B cell (primary cell): ENCODE measurements at regions not wholly inside any gene's neighbourhood (a gene's known extent, or its start where the extent isn't known, plus 50 kb on each side); places are given as distances from the start of the nearest gene placed in this dataset.
"Not testable (repeated sequence)": the region's sequence is repeated elsewhere in the genome, so short reads cannot be mapped to it uniquely, and the experiment has no call there.

Source experiments
- CTCF ChIP-seq: fragments of 200-600 bp; IDR thresholded peaks from one replicate; pipeline ENCODE4 v1.8.0; 2022; ENCODE audit warnings: antibody characterized with exemption, mild to moderate bottlenecking
- EZH2 ChIP-seq: IDR thresholded peaks from 2 replicates; pipeline ENCODE4 v1.6.1; 2012; ENCODE audit warnings: borderline replicate concordance, low read depth, mild to moderate bottlenecking, moderate library complexity, low read length; ENCODE audit not compliant: insufficient read depth, poor library complexity, severe bottlenecking

GRCh38 chr16:54873716-54874373, 56.8 kb upstream of the IRX5 start:
- not testable (repeated sequence) for TF ChIP-seq CTCF, EZH2
